OCI-M1 (cell line): ENCODE measurements at regions not wholly inside any gene's neighbourhood (a gene's known extent, or its start where the extent isn't known, plus 50 kb on each side); places are given as distances from the start of the nearest gene placed in this dataset.

Source experiments
- DNase-seq: peaks from one replicate; lab custom pipeline; 2025; lab: John Stamatoyannopoulos, UW

DNA sequence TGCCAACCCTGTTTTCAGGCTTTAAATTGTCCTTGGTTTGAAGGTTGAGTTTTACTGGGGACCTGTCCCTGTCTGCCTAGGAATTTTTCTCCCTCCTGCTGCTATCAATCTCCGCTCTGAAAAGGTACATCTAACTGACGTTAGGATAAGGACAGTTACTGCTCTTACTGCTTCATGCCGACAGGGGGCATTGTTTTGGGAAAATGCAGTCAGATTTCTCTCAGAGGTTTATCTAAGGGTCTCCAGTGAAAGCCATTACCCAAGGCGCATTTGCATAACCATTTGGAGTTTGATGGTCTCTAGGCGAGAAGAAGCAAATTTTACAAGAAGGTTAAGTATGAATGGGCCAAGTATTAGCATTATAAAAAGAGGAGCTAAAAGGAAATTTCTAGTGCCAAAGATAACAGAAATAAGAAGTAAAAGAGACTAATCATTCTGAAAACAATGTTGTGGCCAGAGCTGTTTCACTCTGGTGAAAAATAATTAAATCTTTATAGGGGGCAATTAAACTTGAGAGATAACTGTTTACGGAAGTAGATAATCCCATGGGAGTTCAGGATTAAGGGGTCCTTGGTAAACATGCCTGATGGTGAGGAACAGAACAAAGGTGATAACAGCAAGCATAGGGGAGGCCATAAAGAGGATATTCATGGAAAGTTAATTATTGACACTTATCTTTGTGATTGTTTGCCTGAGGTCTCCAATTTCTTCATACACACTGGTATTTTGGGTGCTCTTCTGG, 605.0 kb downstream of the MTRR start:
- DNase-seq, result no peak

DNA sequence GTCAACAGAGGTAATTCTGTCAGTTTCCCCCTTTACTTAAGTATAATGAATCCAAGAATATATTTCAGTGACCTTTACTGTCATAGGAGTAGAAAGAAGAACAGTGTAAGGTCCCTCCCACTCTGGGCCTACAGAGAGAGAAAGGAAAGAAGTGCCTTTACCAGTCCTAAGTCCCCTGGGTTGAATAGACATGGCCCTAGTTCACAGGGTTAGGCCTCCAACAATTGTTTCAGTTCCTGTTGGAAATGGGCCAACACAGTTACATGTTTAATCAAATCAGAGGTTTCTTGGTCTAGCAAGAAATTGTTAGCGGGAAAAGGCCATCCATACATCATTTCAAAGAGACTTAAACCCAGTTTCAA, 605.6 kb downstream of the MTRR start:
- no peak for DNase-seq

DNA sequence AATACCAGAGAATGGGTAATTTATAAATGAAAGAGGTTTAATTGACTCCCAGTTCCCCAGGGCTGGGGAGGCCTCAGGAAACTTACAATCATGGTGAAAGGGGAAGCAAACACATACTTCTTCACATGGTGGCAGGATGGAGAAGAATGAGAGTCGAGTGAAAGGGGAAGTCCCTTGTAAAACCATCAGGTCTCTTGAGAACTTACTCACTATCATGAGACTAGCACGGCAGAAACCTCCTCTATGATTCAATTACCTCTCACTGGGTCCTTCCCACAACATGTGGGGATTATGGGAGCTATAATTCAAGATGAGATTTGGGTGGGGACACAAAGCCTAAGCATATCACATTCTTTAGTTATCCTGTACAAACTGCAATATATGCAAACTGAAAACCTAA, 609.4 kb downstream of the MTRR start:
- DNase-seq, result peak; percentile 3

DNA sequence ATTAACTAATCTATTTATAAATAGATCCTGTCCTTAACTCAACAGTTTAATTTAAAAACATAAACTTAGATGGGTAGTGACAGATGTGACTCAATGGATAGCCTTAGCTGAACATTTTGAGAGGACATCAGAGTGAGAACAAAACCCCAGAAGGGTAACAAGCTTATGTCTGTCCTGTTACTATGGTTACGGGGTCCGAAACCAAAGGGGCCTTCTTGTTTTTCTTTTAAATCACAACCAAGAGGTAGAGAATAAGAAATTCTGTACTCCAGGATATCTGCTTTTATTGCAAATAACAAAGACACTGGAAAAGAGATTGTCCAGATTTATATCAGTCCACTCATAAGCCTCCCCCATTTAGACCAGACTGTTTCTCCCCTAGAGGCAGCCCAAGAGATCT, 612.1 kb downstream of the MTRR start:
- no peak for DNase-seq

DNA sequence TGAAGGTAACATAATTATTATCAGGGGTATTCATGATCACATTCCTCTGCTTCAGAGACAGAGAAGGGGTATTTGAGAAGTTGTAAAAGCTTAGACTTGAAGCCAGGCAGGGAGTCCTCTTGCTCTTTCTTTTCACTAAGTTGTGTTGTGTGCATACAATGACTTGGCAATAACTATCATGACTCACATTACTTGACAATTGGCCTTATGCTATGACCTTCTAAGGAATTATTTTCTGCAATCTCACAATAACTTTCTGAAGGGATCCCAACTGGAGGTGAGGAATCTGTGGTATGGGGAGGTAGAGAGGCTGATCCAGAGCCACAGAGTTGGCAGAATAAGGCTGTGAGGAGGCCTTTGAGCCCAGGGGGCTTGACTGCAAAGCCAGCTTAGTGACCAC, 622.3 kb downstream of the MTRR start:
- DNase-seq, result no peak

DNA sequence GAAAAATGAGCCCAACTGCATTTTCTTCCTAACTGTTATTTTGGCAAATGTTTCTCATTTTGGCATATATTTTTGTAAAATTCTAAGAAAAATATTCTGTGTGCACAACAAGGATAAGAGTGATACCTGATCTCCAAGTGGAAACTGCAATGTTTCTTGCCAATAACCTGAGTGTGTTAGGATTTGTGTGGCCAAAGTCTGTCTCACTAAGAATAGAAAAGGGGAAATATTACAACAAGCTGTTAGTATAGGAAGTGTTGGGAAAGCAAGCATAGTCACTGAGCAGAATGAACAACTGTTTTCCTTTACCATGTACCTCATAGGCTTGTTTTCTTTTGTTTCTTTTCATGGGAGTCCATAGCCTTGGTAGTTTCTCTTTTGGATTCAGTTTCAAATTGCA, 624.2 kb downstream of the MTRR start:
- no peak for DNase-seq

DNA sequence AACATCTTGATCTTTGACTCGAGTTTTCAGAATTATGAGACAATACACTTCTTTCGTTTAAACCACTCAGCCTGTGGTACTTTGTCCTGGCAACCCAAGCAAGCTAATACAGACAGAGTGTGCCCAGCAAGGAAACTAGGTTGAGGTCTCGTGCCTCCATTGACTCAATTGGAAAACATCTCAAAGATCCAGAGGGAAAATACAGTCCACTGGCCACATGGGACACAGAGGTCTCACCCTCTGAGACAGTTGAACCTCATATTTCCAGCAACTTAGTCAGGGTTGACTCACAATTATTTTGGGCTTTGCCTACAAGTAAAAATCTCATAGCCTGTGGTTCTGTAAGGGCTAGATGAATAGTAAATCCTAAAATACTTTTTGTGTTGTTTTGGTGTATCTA, 631.5 kb downstream of the MTRR start:
- DNase-seq, result no peak

DNA sequence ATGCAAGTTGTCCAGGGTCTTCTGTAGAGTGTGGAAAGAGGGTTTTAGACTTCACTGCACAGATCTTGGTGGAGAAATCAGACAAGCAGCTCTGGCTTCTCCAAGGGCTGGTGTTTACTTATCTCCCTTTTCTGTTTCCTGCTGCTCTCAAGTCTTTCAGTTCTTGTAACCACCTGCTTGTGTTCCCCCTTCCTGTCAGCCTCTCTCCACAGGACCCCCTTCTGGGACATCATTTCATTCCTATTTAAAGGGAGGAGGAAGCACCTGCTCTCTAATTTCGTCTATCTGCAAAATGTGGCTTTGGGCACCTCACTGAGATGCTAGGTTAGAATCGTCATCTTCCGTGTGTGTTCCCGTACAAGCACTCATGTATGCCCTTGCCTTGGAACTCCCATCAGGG, 636.2 kb downstream of the MTRR start:
- DNase-seq, result no peak

DNA sequence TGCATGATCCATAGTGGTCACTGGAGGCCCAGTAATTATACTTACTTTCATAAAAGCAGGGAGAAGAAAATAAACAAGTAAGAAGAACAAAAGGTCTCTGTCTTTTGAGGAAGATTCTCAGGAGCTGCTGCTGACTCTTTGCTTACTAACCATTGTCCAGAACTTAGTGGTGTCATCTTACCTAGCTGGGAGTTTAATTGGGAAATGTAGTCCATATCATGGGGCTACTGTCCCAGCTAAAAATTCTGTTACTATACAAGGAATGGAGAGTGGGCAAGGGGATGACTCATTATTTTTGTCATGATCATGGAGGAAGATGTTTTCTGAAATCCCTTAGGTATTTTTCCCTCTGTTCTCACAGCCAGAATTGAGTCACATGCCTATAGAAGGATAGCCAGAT, 639.3 kb downstream of the MTRR start:
- DNase-seq, result no peak

DNA sequence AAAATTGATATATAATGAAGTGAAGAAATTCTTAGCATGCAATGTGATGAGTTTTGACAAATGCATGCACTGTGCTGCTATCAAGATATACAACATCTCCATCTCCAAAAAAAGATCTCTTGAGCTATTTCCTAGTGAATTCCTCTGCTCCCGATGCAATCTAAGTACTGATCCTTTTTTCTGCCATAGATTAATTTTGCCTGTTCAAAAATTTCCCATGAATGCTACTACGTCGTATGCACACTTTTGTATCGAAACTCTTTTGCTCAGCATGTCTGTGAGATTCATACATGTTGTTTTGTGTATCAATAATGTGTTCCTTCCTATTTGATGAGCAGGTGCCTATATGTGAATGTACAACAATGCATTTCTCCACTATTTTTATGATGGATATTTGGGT, 647.4 kb downstream of the MTRR start:
- no peak for DNase-seq

DNA sequence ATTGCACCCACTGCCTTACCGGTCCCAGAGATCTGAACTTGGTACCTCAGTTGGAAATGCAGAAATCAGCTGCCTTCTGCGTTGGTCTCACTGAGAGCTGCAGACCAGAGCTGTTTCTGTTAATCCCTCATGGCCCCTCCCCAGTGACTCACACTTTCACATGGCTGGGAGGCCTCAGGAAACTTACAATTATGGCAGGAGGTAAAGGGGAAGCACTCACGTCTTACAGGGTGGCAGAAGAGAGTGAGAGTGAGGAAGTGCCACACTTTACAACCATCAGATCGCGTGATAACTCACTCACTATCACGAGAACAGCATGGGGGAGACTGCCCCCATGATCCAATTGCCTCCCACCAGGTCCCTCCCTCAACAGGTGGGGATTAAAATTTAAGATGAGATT, 648.5 kb downstream of the MTRR start:
- peak; percentile 59 for DNase-seq

DNA sequence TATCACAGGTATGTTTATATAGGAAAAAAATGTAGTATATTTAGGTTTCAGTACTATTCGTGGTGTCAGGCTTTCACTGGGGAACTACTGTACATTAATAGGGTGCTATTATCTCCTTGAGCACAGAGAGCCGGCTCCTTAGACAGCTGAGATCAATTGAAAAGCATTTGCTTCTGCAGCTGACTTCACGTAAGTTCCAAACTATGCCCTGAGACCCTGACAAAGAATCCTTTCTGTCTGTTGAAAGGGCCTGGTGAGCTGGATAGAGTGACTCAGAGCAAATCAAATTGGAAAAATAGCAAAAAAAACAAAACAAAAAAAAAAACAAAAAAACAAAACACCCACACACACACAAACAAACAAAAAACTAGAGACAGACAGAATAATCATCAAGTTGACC, 652.0 kb downstream of the MTRR start:
- DNase-seq, result no peak

DNA sequence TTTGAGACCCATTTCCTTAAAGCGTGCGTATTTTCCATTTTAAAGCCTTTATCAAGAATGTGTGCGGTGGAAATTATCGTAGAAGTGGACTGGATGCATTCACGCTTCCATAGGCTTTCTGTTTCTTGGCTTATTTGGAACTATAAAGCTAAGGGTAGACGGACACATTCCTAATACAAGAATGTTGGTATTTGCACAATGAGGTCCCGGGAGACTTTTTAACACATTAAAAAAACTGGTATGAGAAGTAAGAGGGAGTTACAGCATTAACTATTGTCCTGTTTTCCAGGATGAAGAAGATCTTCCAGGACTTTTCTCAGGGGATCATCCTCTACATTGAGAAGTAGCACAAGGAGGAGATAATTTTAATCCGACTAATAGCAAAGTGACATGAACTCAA, 653.0 kb downstream of the MTRR start:
- DNase-seq, result no peak

DNA sequence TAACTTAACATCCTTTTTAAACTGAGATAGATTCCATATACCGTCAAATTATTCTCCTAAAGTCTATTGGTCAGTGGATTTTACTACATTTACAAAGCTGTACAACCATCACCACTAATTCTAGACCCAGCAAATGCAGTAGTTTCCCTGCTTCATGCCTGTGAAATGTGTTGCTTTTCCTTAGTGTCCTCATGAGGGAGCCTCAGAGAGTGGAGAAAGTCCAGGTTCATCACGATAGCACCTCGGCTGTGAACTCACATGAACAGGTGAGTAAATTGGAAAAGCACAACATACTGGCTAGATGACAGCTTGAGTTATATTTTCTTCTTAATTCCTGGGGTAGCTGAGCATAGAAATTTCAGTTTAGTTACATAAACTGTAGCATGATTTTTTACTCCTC, 653.7 kb downstream of the MTRR start:
- no peak for DNase-seq

DNA sequence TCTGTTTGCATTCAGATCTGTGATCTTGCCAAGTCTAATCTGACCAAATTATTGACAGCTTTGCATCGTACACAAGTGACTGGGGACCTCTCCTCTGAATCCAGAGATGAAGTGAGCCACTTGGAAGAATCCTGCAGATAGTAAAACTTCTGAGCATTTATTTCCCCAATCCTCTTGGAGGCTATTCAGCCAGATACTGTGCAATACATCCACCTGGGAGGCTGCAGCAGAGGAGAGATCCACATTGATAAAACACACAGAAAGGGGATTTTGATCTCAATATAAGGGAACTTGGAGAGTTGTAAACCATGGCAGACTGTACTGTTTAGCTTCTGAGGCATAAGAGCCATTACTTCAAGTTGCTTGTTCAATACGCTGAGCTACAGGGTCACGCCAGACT, 654.6 kb downstream of the MTRR start:
- no peak for DNase-seq

DNA sequence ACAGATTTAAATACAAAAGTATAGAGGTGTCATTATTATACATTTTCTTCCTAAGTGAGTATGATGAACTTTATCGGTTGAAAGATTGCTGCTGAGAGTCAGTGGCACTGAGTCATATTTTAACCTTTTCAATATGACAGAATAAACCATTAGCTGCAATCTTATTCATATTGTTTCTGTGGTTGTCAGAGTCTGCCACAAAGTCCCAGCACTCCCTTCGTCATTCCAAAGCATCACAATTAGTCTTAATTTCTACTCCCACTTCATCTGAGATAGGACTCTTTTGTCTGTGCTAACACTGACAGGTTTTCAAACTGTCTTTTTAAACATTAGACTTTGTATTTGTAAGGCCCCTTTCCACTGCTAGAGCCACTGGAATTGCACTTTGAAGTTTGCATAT, 656.9 kb downstream of the MTRR start:
- no peak for DNase-seq

DNA sequence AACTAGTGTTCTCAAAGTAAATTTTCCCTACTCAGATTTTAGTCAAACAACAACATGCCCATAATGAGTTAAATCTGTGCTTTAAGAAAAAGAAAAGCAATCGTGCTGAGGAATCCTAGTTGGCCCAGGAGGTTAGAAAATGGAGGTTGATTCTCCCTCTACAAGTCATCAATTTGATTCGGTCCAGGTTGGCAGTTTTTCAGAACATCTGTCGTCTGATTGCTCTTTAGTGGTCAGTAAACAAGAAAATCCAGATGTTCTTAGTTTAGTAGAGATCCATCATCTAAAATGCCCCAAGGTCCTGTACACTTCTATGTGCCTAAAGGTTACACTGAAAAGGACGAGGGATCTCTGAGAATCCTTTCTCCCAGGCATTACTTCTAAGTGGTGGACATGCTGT, 659.2 kb downstream of the MTRR start:
- DNase-seq, result no peak

DNA sequence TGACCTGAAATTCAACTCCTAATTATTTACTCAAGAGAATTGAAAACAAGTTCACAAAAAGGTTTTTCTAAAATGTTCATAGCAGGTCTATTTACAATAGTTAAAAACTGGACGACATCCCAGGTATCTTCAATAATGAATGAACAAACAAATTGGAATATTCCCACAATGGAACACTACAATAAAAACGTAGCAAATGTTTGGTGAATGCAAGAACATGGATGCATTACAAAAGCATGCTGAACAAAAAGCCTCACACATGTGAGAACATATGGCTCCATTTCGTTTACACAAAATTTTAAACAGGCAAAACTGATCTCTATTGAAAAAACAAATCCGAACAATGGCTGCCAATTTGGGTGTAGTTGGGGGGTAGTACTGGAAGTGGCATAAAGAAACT, 669.9 kb downstream of the MTRR start:
- no peak for DNase-seq

DNA sequence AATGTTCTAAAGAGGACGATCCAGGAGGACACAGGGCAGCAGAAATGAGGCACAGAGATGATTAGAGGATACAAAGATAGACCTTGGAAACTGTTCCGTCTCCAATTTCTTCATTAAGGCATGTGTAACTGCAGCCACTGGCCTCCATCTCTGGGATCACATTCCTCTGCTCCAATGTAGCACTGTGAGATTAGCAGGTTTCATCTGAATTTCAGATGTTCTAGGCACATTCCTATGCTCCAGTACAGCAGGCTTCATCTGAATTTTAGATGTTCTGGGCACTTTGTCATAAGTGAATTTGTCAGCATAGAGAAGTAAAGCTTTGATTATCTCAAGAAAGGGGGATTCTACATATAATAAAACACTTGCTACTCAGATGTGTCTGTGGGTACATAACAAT, 671.4 kb downstream of the MTRR start:
- DNase-seq, result no peak

DNA sequence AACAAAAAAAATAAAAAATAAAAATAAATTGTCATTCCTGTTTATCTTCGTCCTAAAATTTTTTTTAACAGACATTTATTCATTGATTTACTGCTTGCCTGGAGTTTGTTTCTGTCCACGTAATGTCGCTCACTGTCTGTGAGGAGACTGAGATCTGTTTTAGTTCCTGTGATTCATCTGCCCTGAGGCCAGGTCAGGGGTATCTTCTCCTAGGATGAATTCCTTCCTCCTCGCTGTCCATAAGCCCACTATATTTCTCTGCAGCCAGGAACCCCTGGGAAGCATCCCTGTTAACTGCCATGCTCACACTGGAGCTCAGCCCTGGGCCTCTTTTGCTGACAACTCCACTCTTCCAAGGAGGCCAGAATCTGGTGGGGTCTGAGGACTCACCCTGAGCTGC, 682.0 kb downstream of the MTRR start:
- DNase-seq, result no peak

DNA sequence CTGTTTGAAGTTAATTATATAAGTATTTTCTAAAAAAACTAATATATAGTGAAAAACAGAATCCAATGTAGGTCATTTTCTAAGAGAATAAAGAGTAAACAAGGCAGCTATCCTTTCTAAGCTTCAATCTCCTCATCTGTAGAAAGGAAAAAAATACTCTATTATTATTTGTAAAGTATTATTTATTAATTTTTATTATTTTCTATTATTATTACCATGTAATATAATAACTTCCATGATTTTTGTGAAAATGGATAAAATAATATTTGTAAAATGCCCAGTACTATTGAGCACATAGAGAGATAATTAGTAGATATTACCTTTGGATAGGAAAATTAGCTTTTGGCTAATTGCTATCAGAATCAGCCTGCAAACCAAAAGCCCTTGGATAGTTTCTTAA, 684.4 kb downstream of the MTRR start:
- no peak for DNase-seq

DNA sequence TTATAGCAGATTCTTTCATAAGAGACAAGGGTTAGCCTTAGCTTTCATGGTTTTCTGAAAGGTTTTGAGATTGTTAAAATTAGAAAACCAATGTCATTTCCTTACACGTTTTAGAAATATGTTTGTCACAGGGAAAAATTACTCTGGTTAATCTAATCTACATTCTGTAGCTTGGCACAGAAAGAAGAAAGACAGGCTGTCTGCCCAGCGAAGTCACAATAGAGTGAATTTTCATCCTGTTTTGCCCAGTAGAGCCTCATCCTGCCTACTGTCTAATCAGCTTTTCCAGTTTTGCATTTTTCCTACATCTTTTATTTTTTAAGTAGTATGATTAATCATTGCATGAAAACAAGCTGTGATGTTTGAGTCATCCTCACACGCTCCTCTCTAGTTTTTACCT, 688.8 kb downstream of the MTRR start:
- no peak for DNase-seq

DNA sequence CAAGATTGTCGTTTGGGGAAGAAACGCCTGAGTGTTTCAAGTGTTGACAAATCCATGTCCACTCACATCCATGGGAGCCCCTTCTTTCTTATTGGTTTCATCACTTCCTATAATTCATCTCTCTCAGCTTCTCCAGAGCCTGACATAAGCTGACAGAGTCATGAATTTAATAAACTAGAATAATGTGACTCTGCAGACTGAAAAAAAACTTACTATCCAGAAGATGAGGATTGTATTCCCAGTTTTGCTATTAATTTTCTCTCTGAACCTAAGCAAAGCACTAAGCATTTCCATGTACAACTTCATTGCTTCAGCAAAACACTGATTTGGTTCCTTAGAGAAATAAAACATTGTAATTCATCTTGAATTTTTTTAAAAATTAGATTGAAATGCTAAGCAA, 691.8 kb downstream of the MTRR start:
- DNase-seq, result no peak

DNA sequence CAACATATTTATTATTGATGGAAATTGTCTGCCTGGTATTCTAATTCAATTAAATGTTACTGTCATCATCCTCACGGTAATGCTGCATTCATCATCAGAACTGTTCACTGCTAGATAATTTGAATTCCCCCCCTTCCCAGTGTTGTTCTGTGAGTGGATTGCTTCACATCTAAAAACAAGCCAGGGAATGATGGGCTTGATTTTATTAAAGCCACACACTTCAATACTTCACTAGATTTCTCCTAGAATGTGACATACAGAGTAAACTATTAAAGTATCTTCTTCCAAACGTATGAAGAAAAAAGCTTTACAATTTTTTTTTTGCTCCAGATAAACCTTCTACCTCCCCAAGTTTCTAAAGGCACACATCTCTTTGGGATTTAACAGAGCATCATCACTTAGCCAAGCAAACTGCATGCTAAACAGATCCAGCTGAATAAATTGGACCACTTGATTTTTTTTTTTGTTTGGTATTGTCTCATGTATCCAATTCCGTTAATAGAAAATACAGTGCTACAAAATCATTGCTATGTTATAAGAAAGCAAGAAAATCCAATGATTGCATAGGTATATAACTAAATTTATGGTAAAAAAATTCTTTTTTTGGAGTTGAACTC, 692.4 kb downstream of the MTRR start:
- DNase-seq, result no peak
